ENCODE measurements at regions not wholly inside any gene's neighbourhood (a gene's known extent, or its start where the extent isn't known, plus 50 kb on each side); places are given as distances from the start of the nearest gene placed in this dataset.

GRCh38 chr12:46682148-46682547 is 143.6 kb downstream of the SLC38A4 start:
- Histone ChIP-seq H3K27me3 (ENCODE audit: insufficient read depth, poor library complexity, severe bottlenecking) (no peaks in the 10 kb centered on the region), H3K27ac (ENCODE audit: poor library complexity, severe bottlenecking) (no peak overlapping the region), H3K36me3 (ENCODE audit: low read depth) (no peaks in the 10 kb centered on the region), H3K4me1 (ENCODE audit: insufficient read depth, poor library complexity, severe bottlenecking) (peaks cover 32% of the 10 kb centered on the region), H3K9me3 (ENCODE audit: severe bottlenecking) (peaks cover 4% of the 10 kb centered on the region), H3K4me3 (ENCODE audit: severe bottlenecking) (no peak overlapping the region)
- ATAC-seq (ENCODE audit: low read depth): no peak
- DNase-seq (ENCODE audit: low spot score): no peak
- no peak for TF ChIP-seq CTCF (IDR thresholded peaks at IDR 0.05; ENCODE audit: poor library complexity, severe bottlenecking)

GRCh38 chr12:46680506-46680905 is 145.3 kb downstream of the SLC38A4 start:
- ATAC-seq (ENCODE audit: low read depth) (no peak), DNase-seq (ENCODE audit: low spot score) (no peak)
- Histone ChIP-seq H3K36me3 (ENCODE audit: low read depth) (no peaks in the 10 kb centered on the region), H3K4me1 (ENCODE audit: insufficient read depth, poor library complexity, severe bottlenecking) (peaks cover 49% of the 10 kb centered on the region), H3K27ac (ENCODE audit: poor library complexity, severe bottlenecking) (peak overlapping the region; percentile 93), H3K9me3 (ENCODE audit: severe bottlenecking) (peaks cover 4% of the 10 kb centered on the region), H3K4me3 (ENCODE audit: severe bottlenecking) (no peak overlapping the region), H3K27me3 (ENCODE audit: insufficient read depth, poor library complexity, severe bottlenecking) (no peaks in the 10 kb centered on the region)
- no peak for TF ChIP-seq CTCF (IDR thresholded peaks at IDR 0.05; ENCODE audit: poor library complexity, severe bottlenecking)

GRCh38 chr12:46679754-46680153 is 146.0 kb downstream of the SLC38A4 start:
- peak overlapping the region; percentile 93 for H3K27ac ChIP-seq (ENCODE audit: poor library complexity, severe bottlenecking)
- H3K36me3 ChIP-seq (ENCODE audit: low read depth): no peaks in the 10 kb centered on the region
- peaks cover 56% of the 10 kb centered on the region for H3K4me1 ChIP-seq (ENCODE audit: insufficient read depth, poor library complexity, severe bottlenecking)
- no peak overlapping the region for H3K4me3 ChIP-seq (ENCODE audit: severe bottlenecking)
- DNase-seq (ENCODE audit: low spot score): no peak
- TF ChIP-seq CTCF (IDR thresholded peaks at IDR 0.05; ENCODE audit: poor library complexity, severe bottlenecking): no peak
- ATAC-seq (ENCODE audit: low read depth): no peak
- H3K9me3 ChIP-seq (ENCODE audit: severe bottlenecking): peaks cover 4% of the 10 kb centered on the region
- H3K27me3 ChIP-seq (ENCODE audit: insufficient read depth, poor library complexity, severe bottlenecking): no peaks in the 10 kb centered on the region

GRCh38 chr12:46678426-46678825 is 147.4 kb downstream of the SLC38A4 start:
- Histone ChIP-seq H3K36me3 (ENCODE audit: low read depth) (no peaks in the 10 kb centered on the region), H3K4me3 (ENCODE audit: severe bottlenecking) (no peak overlapping the region), H3K4me1 (ENCODE audit: insufficient read depth, poor library complexity, severe bottlenecking) (peaks cover 70% of the 10 kb centered on the region), H3K27ac (ENCODE audit: poor library complexity, severe bottlenecking) (peak overlapping the region; percentile 93), H3K9me3 (ENCODE audit: severe bottlenecking) (no peaks in the 10 kb centered on the region), H3K27me3 (ENCODE audit: insufficient read depth, poor library complexity, severe bottlenecking) (no peaks in the 10 kb centered on the region)
- no peak for DNase-seq (ENCODE audit: low spot score)
- no peak for TF ChIP-seq CTCF (IDR thresholded peaks at IDR 0.05; ENCODE audit: poor library complexity, severe bottlenecking)
- peak; percentile 74 for ATAC-seq (ENCODE audit: low read depth)

- H3K27ac ChIP-seq (ENCODE audit: poor library complexity, severe bottlenecking): peak overlapping the region; percentile 93
- DNase-seq (ENCODE audit: low spot score): no peak
- no peaks in the 10 kb centered on the region for H3K9me3 ChIP-seq (ENCODE audit: severe bottlenecking)
- H3K36me3 ChIP-seq (ENCODE audit: low read depth): no peaks in the 10 kb centered on the region
- H3K27me3 ChIP-seq (ENCODE audit: insufficient read depth, poor library complexity, severe bottlenecking): no peaks in the 10 kb centered on the region
- H3K4me3 ChIP-seq (ENCODE audit: severe bottlenecking): no peak overlapping the region
- ATAC-seq (ENCODE audit: low read depth): peak; percentile 71
- TF ChIP-seq CTCF (IDR thresholded peaks at IDR 0.05; ENCODE audit: poor library complexity, severe bottlenecking): peak; percentile 78
- H3K4me1 ChIP-seq (ENCODE audit: insufficient read depth, poor library complexity, severe bottlenecking): peaks cover 71% of the 10 kb centered on the region
Measured at GRCh38 chr12:46677749-46678148, 148.0 kb downstream of the SLC38A4 start.

Data from RWPE2 (cell line).